Femur (tissue), 1 donor: ENCODE measurements at regions not wholly inside any gene's neighbourhood (a gene's known extent, or its start where the extent isn't known, plus 50 kb on each side); places are given as distances from the start of the nearest gene placed in this dataset.

Experiments
- DNase-seq: peaks from one replicate; pipeline ENCODE4 v3.0.0-alpha.2; 2017

GRCh38 chr11:129265125-129265788 lies 73.1 kb upstream of the ARHGAP32 start:
- DNase-seq, result no peak

GRCh38 chr11:129264114-129264513 lies 72.0 kb upstream of the ARHGAP32 start:
- no peak for DNase-seq

- no peak for DNase-seq
Measured at GRCh38 chr11:129260750-129261149, 68.6 kb upstream of the ARHGAP32 start.

GRCh38 chr11:129259931-129260348 lies 67.8 kb upstream of the ARHGAP32 start:
- DNase-seq, result no peak

- DNase-seq, result no peak
Measured at GRCh38 chr11:129258205-129258604, 66.1 kb upstream of the ARHGAP32 start.

GRCh38 chr11:129257512-129257911 lies 65.4 kb upstream of the ARHGAP32 start:
- DNase-seq, result no peak

- no peak for DNase-seq
Measured at GRCh38 chr11:129252621-129253020, 60.5 kb upstream of the ARHGAP32 start.

- no peak for DNase-seq
Measured at GRCh38 chr11:129251067-129251466, 58.9 kb upstream of the ARHGAP32 start.

GRCh38 chr11:129249923-129250322 lies 57.8 kb upstream of the ARHGAP32 start:
- DNase-seq, result no peak

GRCh38 chr11:129249351-129249750 lies 57.2 kb upstream of the ARHGAP32 start:
- no peak for DNase-seq

- no peak for DNase-seq
Measured at GRCh38 chr11:129248618-129249017, 56.5 kb upstream of the ARHGAP32 start.

GRCh38 chr11:129247135-129247534 lies 55.0 kb upstream of the ARHGAP32 start:
- DNase-seq, result no peak

- no peak for DNase-seq
Measured at GRCh38 chr11:129242855-129243254, 50.7 kb upstream of the ARHGAP32 start.
